ENCODE measurements at regions not wholly inside any gene's neighbourhood (a gene's known extent, or its start where the extent isn't known, plus 50 kb on each side); places are given as distances from the start of the nearest gene placed in this dataset.

GRCh38 chr12:58781609-58782008, 138.7 kb downstream of the LRIG3 start:
- Histone ChIP-seq H3K27me3 (ENCODE audit: control insufficient read depth, insufficient read depth, low read length) (no peaks in the 10 kb centered on the region), H3K36me3 (ENCODE audit: control insufficient read depth, insufficient read depth, low read length) (no peaks in the 10 kb centered on the region), H3K4me3 (ENCODE audit: low read depth, low read length) (no peak overlapping the region)
- DNase-seq (ENCODE audit: low read depth), result no peak
- TF ChIP-seq CTCF (IDR thresholded peaks at IDR 0.05; ENCODE audit: insufficient read depth, low read length, poor library complexity, severe bottlenecking), result no peak

GRCh38 chr12:58787021-58787760, 133.1 kb downstream of the LRIG3 start:
- TF ChIP-seq CTCF (IDR thresholded peaks at IDR 0.05; ENCODE audit: insufficient read depth, low read length, poor library complexity, severe bottlenecking), result no peak
- H3K27me3 ChIP-seq (ENCODE audit: control insufficient read depth, insufficient read depth, low read length), result no peaks in the 10 kb centered on the region
- H3K4me3 ChIP-seq (ENCODE audit: low read depth, low read length), result no peak overlapping the region
- no peak for DNase-seq (ENCODE audit: low read depth)
- H3K36me3 ChIP-seq (ENCODE audit: control insufficient read depth, insufficient read depth, low read length), result no peaks in the 10 kb centered on the region

- TF ChIP-seq CTCF (IDR thresholded peaks at IDR 0.05; ENCODE audit: insufficient read depth, low read length, poor library complexity, severe bottlenecking), result no peak
- H3K27me3 ChIP-seq (ENCODE audit: control insufficient read depth, insufficient read depth, low read length), result no peaks in the 10 kb centered on the region
- no peaks in the 10 kb centered on the region for H3K36me3 ChIP-seq (ENCODE audit: control insufficient read depth, insufficient read depth, low read length)
- no peak for DNase-seq (ENCODE audit: low read depth)
- H3K4me3 ChIP-seq (ENCODE audit: low read depth, low read length), result no peak overlapping the region
These were observed 125.4 kb downstream of the LRIG3 start for GRCh38 chr12:58794859-58795258.

GRCh38 chr12:58795825-58796224, 124.5 kb downstream of the LRIG3 start:
- no peak for DNase-seq (ENCODE audit: low read depth)
- Histone ChIP-seq H3K27me3 (ENCODE audit: control insufficient read depth, insufficient read depth, low read length) (no peaks in the 10 kb centered on the region), H3K4me3 (ENCODE audit: low read depth, low read length) (no peak overlapping the region), H3K36me3 (ENCODE audit: control insufficient read depth, insufficient read depth, low read length) (no peaks in the 10 kb centered on the region)
- TF ChIP-seq CTCF (IDR thresholded peaks at IDR 0.05; ENCODE audit: insufficient read depth, low read length, poor library complexity, severe bottlenecking), result no peak

- Histone ChIP-seq H3K4me3 (ENCODE audit: low read depth, low read length) (no peak overlapping the region), H3K27me3 (ENCODE audit: control insufficient read depth, insufficient read depth, low read length) (no peaks in the 10 kb centered on the region), H3K36me3 (ENCODE audit: control insufficient read depth, insufficient read depth, low read length) (no peaks in the 10 kb centered on the region)
- DNase-seq (ENCODE audit: low read depth), result no peak
- no peak for TF ChIP-seq CTCF (IDR thresholded peaks at IDR 0.05; ENCODE audit: insufficient read depth, low read length, poor library complexity, severe bottlenecking)
These were observed 118.3 kb downstream of the LRIG3 start for GRCh38 chr12:58801986-58802385.

- no peak overlapping the region for H3K4me3 ChIP-seq (ENCODE audit: low read depth, low read length)
- H3K27me3 ChIP-seq (ENCODE audit: control insufficient read depth, insufficient read depth, low read length), result no peaks in the 10 kb centered on the region
- no peak for TF ChIP-seq CTCF (IDR thresholded peaks at IDR 0.05; ENCODE audit: insufficient read depth, low read length, poor library complexity, severe bottlenecking)
- peak; percentile 80 for DNase-seq (ENCODE audit: low read depth)
- H3K36me3 ChIP-seq (ENCODE audit: control insufficient read depth, insufficient read depth, low read length), result no peaks in the 10 kb centered on the region
These were observed 116.4 kb downstream of the LRIG3 start for GRCh38 chr12:58803908-58804307.

All from kidney epithelial cell (primary cell).